ENCODE measurements at regions not wholly inside any gene's neighbourhood (a gene's known extent, or its start where the extent isn't known, plus 50 kb on each side); places are given as distances from the start of the nearest gene placed in this dataset.

DNA sequence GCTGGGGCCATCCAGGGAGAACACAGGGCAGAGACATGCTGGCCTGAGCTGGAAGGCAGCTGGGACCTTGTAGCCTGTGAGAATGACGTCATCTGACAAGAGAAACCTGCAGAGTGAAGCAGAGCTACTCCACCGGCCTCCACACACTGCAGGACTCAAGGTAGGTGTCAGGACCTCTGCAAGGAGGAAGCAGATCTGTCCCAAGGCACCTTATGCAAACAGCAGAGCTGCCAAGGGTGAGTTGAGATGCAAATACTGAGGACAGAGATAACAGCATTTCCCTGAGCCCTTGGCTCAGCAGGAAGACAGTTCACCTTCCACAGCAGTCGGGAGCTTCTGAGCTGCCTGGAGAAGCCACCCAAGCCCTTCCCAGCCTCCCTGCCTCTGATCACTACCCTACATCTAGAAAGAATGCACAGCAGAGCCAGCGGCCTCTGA, 51.9 kb upstream of the IGSF9B start:
- DNase-seq, result no peak
- intact Hi-C loops (cut with DNase I), result no loop called here

DNA sequence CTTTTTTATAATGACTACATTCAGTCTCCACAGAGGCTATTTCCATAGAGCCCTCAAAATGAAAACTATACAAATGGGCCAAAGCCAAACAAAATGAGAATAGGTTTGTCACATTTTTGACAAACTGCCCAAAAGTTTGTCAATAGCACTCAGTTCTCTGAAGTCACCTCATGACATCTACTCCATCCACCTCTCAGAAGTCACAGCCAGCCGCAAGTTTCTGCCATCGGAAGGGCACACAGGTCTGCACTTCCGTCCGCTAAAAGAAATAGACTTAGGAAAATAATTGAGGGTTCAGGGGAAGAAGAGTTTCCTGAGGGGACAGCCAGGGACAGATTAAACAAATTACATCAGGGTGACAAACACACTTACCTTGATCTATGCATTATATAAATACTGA, 55.4 kb upstream of the JAM3 start:
- DNase-seq, result no peak
- intact Hi-C loops (cut with DNase I), result loop anchor here (10.0 kb wide), 1 partner anchor 49 kb away; no protein-coding TSS in a partner anchor

DNA sequence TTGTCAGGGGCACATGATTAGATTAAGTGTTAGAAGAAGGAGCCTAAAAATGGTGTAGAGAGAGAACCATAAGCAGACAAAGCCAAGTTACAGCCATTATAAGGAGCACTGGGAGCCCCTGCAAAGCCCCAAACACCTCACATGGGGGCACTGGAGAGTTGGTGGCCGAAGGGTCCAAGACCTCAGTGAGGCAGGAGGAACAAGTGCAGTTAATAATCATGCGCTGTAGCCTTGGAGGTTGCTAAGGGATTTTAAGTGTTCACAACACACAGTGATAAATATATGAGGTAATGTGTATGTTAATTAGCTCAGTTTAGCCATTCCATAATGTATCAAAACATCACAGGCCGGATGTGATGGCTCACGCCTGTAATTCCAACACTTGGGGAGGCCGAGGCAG, 54.4 kb upstream of the JAM3 start:
- intact Hi-C loops (cut with DNase I), result loop anchor here (10.0 kb wide), 1 partner anchor 50 kb away; no protein-coding TSS in a partner anchor

DNA sequence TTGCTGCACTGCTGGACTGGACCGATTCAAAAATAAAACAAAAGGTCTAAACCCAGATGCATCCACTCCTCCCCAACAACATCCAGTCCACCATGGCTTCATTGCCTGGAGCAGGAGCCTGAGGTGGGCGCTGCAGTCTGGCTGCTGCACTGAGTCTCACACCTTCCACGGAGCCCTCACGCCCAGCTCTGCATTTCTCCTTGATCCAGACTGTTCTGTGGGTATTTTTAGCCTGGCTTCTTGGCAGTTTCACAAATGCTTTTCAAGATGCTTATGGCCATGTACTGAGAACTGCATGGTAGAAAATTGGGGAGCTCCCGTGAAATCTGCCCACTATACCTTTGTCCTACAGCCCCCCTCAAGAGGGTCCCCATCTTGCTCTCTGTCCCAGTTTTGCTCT, 53.3 kb upstream of the JAM3 start:
- intact Hi-C loops (cut with DNase I), result loop anchor here (10.0 kb wide), 1 partner anchor 51 kb away; no protein-coding TSS in a partner anchor
- no peak for DNase-seq

More for the DNA sequence above, 54.4 kb upstream of the JAM3 start:
- peak in 1 of 42 donors; percentile 42 for DNase-seq

DNA sequence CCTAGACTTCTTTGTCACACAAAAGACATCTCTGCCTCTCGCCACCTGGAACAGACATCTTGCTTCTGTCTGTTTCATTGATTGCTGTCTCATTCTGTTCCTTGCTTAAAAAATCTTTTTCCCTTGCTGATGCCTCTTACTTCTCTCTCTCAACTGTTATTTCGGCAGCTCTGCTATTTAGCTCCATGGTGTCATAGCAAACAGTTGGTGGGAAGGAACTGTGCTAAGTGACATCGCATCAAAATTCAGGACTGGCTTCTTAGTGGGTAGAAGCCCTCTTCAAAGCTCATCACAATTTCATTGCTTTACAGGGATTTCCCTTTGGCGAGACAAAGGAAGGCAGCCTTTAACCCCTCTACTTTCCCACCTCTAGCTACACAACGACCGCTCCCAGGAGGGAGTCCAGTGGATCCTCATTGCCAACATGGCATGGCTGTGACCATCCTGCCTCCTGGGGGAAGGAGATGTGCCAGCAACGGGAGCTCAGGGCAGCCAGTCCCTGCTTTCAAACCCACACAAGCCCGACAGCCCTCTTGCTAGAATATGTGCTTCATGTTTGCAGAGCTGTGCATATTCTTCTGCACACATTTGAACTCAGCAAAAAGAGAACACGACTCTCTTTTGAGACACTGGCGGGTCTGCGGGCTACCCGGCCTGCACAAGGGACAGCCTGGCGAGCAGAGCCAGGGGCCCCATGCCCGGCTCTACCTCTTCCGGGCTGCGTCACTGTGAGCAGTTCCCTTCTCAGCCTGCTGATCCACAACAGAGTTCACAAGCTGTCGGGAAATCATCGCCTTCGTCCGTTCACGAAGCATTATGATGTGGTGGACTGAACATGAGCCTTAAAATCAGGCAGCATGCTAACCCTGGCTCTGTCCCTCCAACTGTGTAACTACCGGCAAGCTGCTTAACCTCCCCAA, 51.1 kb upstream of the JAM3 start:
- intact Hi-C loops (cut with DNase I), result loop anchor here (10.0 kb wide), 1 partner anchor 53 kb away; no protein-coding TSS in a partner anchor
- DNase-seq, result peak in 2 of 42 donors; percentile 20 to 40

All from head of caudate nucleus (tissue), 42 donors.